GM12865 (cell line): ENCODE measurements at regions not wholly inside any gene's neighbourhood (a gene's known extent, or its start where the extent isn't known, plus 50 kb on each side); places are given as distances from the start of the nearest gene placed in this dataset.
A peak's percentile ranks its signal among the peaks of the same experiment; 100 is the strongest.

Experiments used
- DNase-seq: peaks from one replicate; pipeline ENCODE4 v3.0.0; 2010; ENCODE audit warnings: low read depth
- H3K4me3 ChIP-seq: 2 replicates; pipeline ENCODE4 v1.5.1; 2011; ENCODE audit warnings: mild to moderate bottlenecking, low read depth, low read length, control low read depth
- TF ChIP-seq, protein P1 (sequence below): IDR thresholded peaks from 2 replicates; pipeline ENCODE4 v1.5.1; 2011; ENCODE audit warnings: low read length, control low read depth, low read depth, inconsistent platforms; ENCODE audit not compliant: insufficient read depth; ENCODE audit errors: missing control alignments

DNA sequence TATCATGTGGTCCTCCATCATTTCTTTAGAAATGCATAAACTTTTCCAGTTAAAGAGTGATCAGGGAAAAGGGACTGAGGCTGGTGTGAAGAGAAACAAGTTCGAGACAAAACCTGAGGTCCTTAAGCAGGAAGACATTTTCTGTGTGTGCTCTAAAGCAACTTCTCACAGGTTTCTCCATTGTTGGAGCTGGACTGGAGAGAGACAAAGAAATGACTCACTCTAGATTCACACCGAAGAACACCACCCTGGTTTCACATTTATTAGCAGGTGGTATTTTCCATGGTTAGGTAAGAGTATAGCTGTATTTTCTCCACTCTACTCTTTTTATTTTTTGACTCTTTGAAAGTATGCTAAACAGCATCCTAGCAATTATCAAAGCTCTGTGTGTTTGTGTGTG lies 736.4 kb downstream of the KCNA4 start:
- peak; percentile 44 for DNase-seq
- TF ChIP-seq, protein P1, sequence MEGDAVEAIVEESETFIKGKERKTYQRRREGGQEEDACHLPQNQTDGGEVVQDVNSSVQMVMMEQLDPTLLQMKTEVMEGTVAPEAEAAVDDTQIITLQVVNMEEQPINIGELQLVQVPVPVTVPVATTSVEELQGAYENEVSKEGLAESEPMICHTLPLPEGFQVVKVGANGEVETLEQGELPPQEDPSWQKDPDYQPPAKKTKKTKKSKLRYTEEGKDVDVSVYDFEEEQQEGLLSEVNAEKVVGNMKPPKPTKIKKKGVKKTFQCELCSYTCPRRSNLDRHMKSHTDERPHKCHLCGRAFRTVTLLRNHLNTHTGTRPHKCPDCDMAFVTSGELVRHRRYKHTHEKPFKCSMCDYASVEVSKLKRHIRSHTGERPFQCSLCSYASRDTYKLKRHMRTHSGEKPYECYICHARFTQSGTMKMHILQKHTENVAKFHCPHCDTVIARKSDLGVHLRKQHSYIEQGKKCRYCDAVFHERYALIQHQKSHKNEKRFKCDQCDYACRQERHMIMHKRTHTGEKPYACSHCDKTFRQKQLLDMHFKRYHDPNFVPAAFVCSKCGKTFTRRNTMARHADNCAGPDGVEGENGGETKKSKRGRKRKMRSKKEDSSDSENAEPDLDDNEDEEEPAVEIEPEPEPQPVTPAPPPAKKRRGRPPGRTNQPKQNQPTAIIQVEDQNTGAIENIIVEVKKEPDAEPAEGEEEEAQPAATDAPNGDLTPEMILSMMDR = no peak
- no peak overlapping the region for H3K4me3 ChIP-seq

DNA sequence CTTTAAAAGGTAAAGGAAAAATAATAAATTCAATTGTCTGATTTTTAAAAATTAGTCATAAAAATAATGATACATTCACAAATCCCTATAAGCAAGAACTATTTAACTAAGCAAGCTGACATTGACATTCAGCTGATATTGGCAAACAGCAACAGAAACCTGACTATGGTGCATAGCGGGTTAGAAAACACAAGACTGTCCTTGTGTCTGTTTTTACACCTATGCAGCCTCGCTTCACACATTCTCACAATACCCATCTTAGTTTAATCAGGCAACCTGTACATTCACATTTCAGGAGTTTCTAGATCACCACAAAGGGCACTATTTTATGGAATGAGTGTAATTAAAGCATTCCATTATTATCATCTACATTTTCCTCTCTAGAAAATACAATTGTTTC lies 737.1 kb downstream of the KCNA4 start:
- DNase-seq = peak; percentile 24
- TF ChIP-seq, protein P1 = no peak
- H3K4me3 ChIP-seq = no peak overlapping the region

DNA sequence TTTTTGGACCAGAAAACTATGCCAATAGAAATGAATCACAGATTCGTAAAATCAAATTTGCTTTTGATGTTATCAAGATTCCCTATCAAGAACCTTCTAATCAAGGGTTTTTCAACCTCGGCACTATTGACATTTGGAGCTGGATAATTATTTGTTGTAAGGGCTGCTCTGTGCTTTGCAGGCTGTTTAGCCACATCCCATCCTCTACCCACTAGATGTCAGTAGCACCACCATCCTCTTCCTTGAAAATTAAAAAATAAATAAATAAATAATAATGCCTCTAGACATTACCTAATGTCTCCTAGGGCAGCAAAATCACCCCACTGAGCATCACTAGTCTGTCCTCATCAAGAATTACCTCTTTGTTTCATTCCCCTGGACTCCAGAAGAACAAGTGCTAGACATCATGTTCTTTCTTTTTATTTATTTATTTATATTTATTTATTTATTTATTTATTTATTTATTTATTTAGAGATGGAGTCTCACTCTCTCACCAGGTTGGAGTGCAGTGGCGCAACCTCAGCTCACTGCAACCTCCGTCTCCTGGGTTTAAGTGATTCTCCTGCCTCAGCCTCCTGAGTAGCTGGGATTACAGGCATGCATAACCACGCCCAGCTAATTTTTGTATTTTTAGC lies 744.7 kb downstream of the KCNA4 start:
- TF ChIP-seq, protein P1 = peak; percentile 12
- DNase-seq = no peak
- no peak overlapping the region for H3K4me3 ChIP-seq

DNA sequence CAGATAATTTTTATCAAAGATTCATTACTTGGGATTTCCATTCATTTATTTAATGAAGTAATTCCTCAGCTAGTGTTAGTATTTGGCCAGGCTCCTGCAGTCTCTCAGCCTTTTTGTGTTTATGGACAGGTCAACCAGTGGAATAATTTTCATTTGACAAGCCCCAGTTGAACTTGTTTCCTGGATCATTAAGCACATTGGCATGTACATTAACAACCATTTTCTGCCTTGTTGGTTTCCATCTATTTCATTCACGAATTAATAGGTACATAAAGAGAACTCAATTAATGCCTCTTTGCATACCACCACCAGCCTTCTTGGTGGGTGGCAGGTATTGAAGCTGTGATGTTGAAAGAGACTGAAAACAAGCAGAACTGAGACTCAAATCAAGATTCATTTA lies 745.2 kb downstream of the KCNA4 start:
- DNase-seq = no peak
- TF ChIP-seq, protein P1 = no peak
- H3K4me3 ChIP-seq = no peak overlapping the region

DNA sequence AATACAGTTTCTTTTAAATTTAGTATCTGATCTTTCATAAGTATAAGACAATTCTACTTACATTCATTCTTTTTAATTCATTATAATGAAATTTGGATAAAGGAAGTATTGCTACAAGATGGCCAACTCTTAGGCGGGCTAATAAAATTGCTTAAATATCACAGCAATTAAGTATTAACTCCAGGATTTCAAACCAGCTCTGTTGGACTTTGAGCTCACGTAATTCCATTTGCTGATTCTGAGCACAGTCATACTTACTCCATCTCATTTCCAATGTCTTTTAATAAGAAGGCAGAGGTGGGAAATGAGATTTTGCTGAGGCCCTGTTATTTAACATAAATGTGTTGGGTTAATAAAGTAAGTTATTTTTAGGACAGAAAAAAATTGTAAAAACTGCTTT lies 748.1 kb downstream of the KCNA4 start:
- no peak overlapping the region for H3K4me3 ChIP-seq
- TF ChIP-seq, protein P1 = no peak
- no peak for DNase-seq

DNA sequence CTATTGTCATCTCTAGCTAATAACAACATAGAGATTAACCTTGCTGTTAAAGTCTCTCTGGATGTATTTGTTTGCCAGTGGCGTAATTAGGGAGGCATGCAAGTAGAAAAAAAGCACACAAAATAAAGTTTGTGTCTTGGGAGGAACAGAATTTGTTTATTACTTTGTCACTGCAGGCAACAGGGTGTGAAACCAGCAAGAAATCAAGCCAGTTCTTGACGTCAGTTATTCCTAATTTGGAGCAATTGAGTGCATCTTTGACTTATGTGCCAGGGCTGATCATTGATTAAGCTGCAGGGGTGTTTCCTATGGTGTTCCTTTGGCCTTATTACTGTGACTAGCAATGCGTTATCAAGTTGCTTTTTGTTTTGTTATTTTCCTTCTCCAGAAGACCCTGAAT lies 751.0 kb downstream of the KCNA4 start:
- TF ChIP-seq, protein P1 = no peak

DNA sequence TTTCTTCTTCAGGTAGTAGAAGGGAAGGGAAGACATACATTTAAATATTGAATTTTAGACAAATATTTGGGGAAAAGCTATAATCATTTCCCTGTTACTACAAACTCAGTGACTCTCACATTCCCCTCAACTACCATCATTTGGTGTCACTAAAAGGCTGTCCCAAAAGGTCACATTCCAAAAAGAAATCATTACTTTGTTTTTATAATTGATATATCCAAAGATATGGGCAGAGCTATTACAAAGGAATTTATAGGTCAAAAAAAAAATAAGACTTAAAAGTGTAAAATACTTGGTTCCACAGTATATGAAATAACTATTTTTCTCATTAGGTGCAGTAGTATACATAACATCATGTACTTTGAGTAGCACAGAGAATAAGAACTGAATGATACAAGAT lies 751.4 kb downstream of the KCNA4 start:
- H3K4me3 ChIP-seq = no peak overlapping the region
- no peak for DNase-seq
- TF ChIP-seq, protein P1 = no peak

More for the DNA sequence above, 751.0 kb downstream of the KCNA4 start:
- DNase-seq = no peak
- no peak overlapping the region for H3K4me3 ChIP-seq
